GM21360 (cell line): ENCODE measurements at regions not wholly inside any gene's neighbourhood (a gene's known extent, or its start where the extent isn't known, plus 50 kb on each side); places are given as distances from the start of the nearest gene placed in this dataset.
"Not testable (repeated sequence)": the region's sequence is repeated elsewhere in the genome, so short reads cannot be mapped to it uniquely, and the experiment has no call there.

Experiments
- ATAC-seq: cut with Tn5 transposase; IDR thresholded peaks from one replicate; pipeline ENCODE4 v1.9.1; 2021; ENCODE audit warnings: mild to moderate bottlenecking, moderate library complexity; ENCODE audit not compliant: unreplicated experiment

- ATAC-seq, result no peak
These were observed 61.4 kb upstream of the E2F3 start for GRCh38 chr6:20340068-20340848.

GRCh38 chr6:20341096-20341495 is 60.6 kb upstream of the E2F3 start:
- no peak for ATAC-seq

GRCh38 chr6:20341564-20341963 is 60.1 kb upstream of the E2F3 start:
- ATAC-seq, result no peak

- ATAC-seq, result not testable (repeated sequence)
These were observed 54.7 kb upstream of the E2F3 start for GRCh38 chr6:20346948-20347347.

GRCh38 chr6:20348041-20348440 is 53.6 kb upstream of the E2F3 start:
- no peak for ATAC-seq

GRCh38 chr6:20349225-20349624 is 52.5 kb upstream of the E2F3 start:
- no peak for ATAC-seq

- ATAC-seq, result no peak
These were observed 51.5 kb upstream of the E2F3 start for GRCh38 chr6:20350215-20350614.

GRCh38 chr6:20351534-20351933 is 50.1 kb upstream of the E2F3 start:
- no peak for ATAC-seq
